ENCODE measurements at regions not wholly inside any gene's neighbourhood (a gene's known extent, or its start where the extent isn't known, plus 50 kb on each side); places are given as distances from the start of the nearest gene placed in this dataset.
A peak's percentile ranks its signal among the peaks of the same experiment; 100 is the strongest.

- H3K9me3 ChIP-seq (ENCODE audit: insufficient read depth, low read length): no peaks in the 10 kb centered on the region
Observed at GRCh38 chr2:42859006-42859552, 66.7 kb upstream of the HAAO start.

GRCh38 chr2:42858140-42859005 lies 66.0 kb upstream of the HAAO start:
- Histone ChIP-seq H3K9ac (ENCODE audit: low read length) (no peak overlapping the region), H3K4me1 (ENCODE audit: low read length) (peaks cover 3% of the 10 kb centered on the region; the same call in 1 of the 2 replicates)

More at GRCh38 chr2:42859006-42859552, 66.7 kb upstream of the HAAO start:
- TF ChIP-seq EZH2phosphoT487 (IDR thresholded peaks at IDR 0.05; ENCODE audit: low read depth) (no peak), CTCF (IDR thresholded peaks at IDR 0.05; ENCODE audit: low read depth, low read length) (peak; percentile 94)
- H3K4me2 ChIP-seq (ENCODE audit: low read length): no peak overlapping the region
- H3K79me2 ChIP-seq (ENCODE audit: low read length): no peaks in the 10 kb centered on the region
- no peak overlapping the region for H3K9ac ChIP-seq (ENCODE audit: low read length)
- no peak overlapping the region for H3K27ac ChIP-seq (ENCODE audit: low read length)
- no peaks in the 10 kb centered on the region for H4K20me1 ChIP-seq (ENCODE audit: insufficient read depth, low read length)
- no peak overlapping the region for H3K4me3 ChIP-seq (ENCODE audit: low read length)
- H2AFZ ChIP-seq (ENCODE audit: low read depth, low read length): no peak overlapping the region
- H3K27me3 ChIP-seq (ENCODE audit: low read depth, low read length): no peaks in the 10 kb centered on the region
- peaks cover 3% of the 10 kb centered on the region; the same call in 1 of the 2 replicates for H3K4me1 ChIP-seq (ENCODE audit: low read length)
- H3K36me3 ChIP-seq (replicated peaks; ENCODE audit: low read depth, low read length): no peaks in the 10 kb centered on the region

GRCh38 chr2:42856891-42857632 lies 64.7 kb upstream of the HAAO start:
- TF ChIP-seq EZH2phosphoT487 (IDR thresholded peaks at IDR 0.05; ENCODE audit: low read depth): no peak
- no peak for TF ChIP-seq CTCF (IDR thresholded peaks at IDR 0.05; ENCODE audit: low read depth, low read length)
- Histone ChIP-seq H2AFZ (ENCODE audit: low read depth, low read length) (no peak overlapping the region), H3K27ac (ENCODE audit: low read length) (no peak overlapping the region), H3K9me3 (ENCODE audit: insufficient read depth, low read length) (no peaks in the 10 kb centered on the region), H3K4me2 (ENCODE audit: low read length) (no peak overlapping the region), H3K9ac (ENCODE audit: low read length) (no peak overlapping the region), H3K4me1 (ENCODE audit: low read length) (peaks cover 3% of the 10 kb centered on the region; the same call in 1 of the 2 replicates), H3K27me3 (ENCODE audit: low read depth, low read length) (no peaks in the 10 kb centered on the region), H3K79me2 (ENCODE audit: low read length) (no peaks in the 10 kb centered on the region), H4K20me1 (ENCODE audit: insufficient read depth, low read length) (no peaks in the 10 kb centered on the region), H3K4me3 (ENCODE audit: low read length) (no peak overlapping the region), H3K36me3 (replicated peaks; ENCODE audit: low read depth, low read length) (no peaks in the 10 kb centered on the region)

More at GRCh38 chr2:42858140-42859005, 66.0 kb upstream of the HAAO start:
- Histone ChIP-seq H3K27ac (ENCODE audit: low read length) (no peak overlapping the region), H3K4me3 (ENCODE audit: low read length) (no peak overlapping the region), H4K20me1 (ENCODE audit: insufficient read depth, low read length) (no peaks in the 10 kb centered on the region), H3K27me3 (ENCODE audit: low read depth, low read length) (no peaks in the 10 kb centered on the region), H3K36me3 (replicated peaks; ENCODE audit: low read depth, low read length) (no peaks in the 10 kb centered on the region), H3K9me3 (ENCODE audit: insufficient read depth, low read length) (no peaks in the 10 kb centered on the region), H3K79me2 (ENCODE audit: low read length) (no peaks in the 10 kb centered on the region), H2AFZ (ENCODE audit: low read depth, low read length) (no peak overlapping the region), H3K4me2 (ENCODE audit: low read length) (no peak overlapping the region)
- TF ChIP-seq CTCF (IDR thresholded peaks at IDR 0.05; ENCODE audit: low read depth, low read length): no peak
- TF ChIP-seq EZH2phosphoT487 (IDR thresholded peaks at IDR 0.05; ENCODE audit: low read depth): no peak
